OCI-M1 (cell line): ENCODE measurements at regions not wholly inside any gene's neighbourhood (a gene's known extent, or its start where the extent isn't known, plus 50 kb on each side); places are given as distances from the start of the nearest gene placed in this dataset.

Experiments
- DNase-seq: peaks from one replicate; lab custom pipeline; 2025; lab: John Stamatoyannopoulos, UW

GRCh38 chr7:36100226-36100625, 52.8 kb upstream of the EEPD1 start:
- DNase-seq: no peak

GRCh38 chr7:36100634-36101033, 52.4 kb upstream of the EEPD1 start:
- DNase-seq: no peak
